Activated CD8-positive, alpha-beta T cell treated with anti-CD3 and anti-CD28 coated beads, Interleukin-2, amount 10 ng/mL, durations not matched to agents 7 days and 5 days (primary cell): ENCODE measurements at regions not wholly inside any gene's neighbourhood (a gene's known extent, or its start where the extent isn't known, plus 50 kb on each side); places are given as distances from the start of the nearest gene placed in this dataset.
"Not testable (repeated sequence)": the region's sequence is repeated elsewhere in the genome, so short reads cannot be mapped to it uniquely, and the experiment has no call there.

Experiments used
- ATAC-seq: fragments of 150-1000 bp; cut with Tn5 transposase; one replicate; pipeline ENCODE4 v1.10.0; 2021; ENCODE audit warnings: moderate library complexity
- CTCF ChIA-PET: fragments of 350-600 bp; sonication (Branson Sonifier 250); formaldehyde crosslinking; loops from one replicate; lab custom pipeline; 2021; ENCODE audit warnings: antibody characterized with exemption; lab: Charles Lee
- POLR2A ChIA-PET: fragments of 350-600 bp; sonication (Branson Sonifier 250); formaldehyde crosslinking; loops from one replicate; lab custom pipeline; 2021; ENCODE audit warnings: antibody characterized with exemption; lab: Charles Lee
- DNase-seq: peaks from one replicate; pipeline ENCODE4 v3.0.0-alpha.2; 2020
- H3K27ac Mint-ChIP-seq: one replicate; pipeline ENCODE4 v1.8.0; 2021; ENCODE audit warnings: mild to moderate bottlenecking, mixed read lengths
- H3K27me3 Mint-ChIP-seq: one replicate; pipeline ENCODE4 v1.8.0; 2021; ENCODE audit warnings: low read depth, mixed read lengths
- H3K36me3 Mint-ChIP-seq: one replicate; pipeline ENCODE4 v1.8.0; 2021; ENCODE audit warnings: low read depth, mixed read lengths
- H3K4me1 Mint-ChIP-seq: one replicate; pipeline ENCODE4 v1.8.0; 2021; ENCODE audit warnings: low read depth, mixed read lengths
- H3K4me3 Mint-ChIP-seq: one replicate; pipeline ENCODE4 v1.8.0; 2021; ENCODE audit warnings: mild to moderate bottlenecking, mixed read lengths
- H3K9me3 Mint-ChIP-seq: one replicate; pipeline ENCODE4 v1.8.0; 2022; ENCODE audit warnings: mixed read lengths; ENCODE audit not compliant: insufficient read depth

GRCh38 chr2:215644233-215644897, 208.5 kb upstream of the FN1 start:
- H3K27me3 Mint-ChIP-seq: no peaks in the 10 kb centered on the region
- H3K4me1 Mint-ChIP-seq: no peaks in the 10 kb centered on the region
- no peak for DNase-seq
- ChIA-PET POLR2A (no interaction called here), CTCF (no interaction called here)
- H3K36me3 Mint-ChIP-seq: no peaks in the 10 kb centered on the region
- H3K9me3 Mint-ChIP-seq: no peaks in the 10 kb centered on the region
- no peak overlapping the region for H3K27ac Mint-ChIP-seq
- no peak for ATAC-seq
- no peak overlapping the region for H3K4me3 Mint-ChIP-seq

- ATAC-seq: no peak
- ChIA-PET CTCF (no interaction called here), POLR2A (no interaction called here)
- H3K27me3 Mint-ChIP-seq: no peaks in the 10 kb centered on the region
- no peaks in the 10 kb centered on the region for H3K9me3 Mint-ChIP-seq
- no peaks in the 10 kb centered on the region for H3K36me3 Mint-ChIP-seq
- no peaks in the 10 kb centered on the region for H3K4me1 Mint-ChIP-seq
- no peak for DNase-seq
- no peak overlapping the region for H3K27ac Mint-ChIP-seq
- no peak overlapping the region for H3K4me3 Mint-ChIP-seq
These were observed 202.8 kb upstream of the FN1 start for GRCh38 chr2:215638687-215639086.

GRCh38 chr2:215637651-215638050, 201.8 kb upstream of the FN1 start:
- ChIA-PET CTCF (no interaction called here), POLR2A (no interaction called here)
- no peaks in the 10 kb centered on the region for H3K4me1 Mint-ChIP-seq
- H3K9me3 Mint-ChIP-seq: peaks cover 3% of the 10 kb centered on the region
- no peak overlapping the region for H3K4me3 Mint-ChIP-seq
- H3K36me3 Mint-ChIP-seq: no peaks in the 10 kb centered on the region
- ATAC-seq: no peak
- H3K27me3 Mint-ChIP-seq: no peaks in the 10 kb centered on the region
- H3K27ac Mint-ChIP-seq: no peak overlapping the region
- DNase-seq: no peak

- Mint-ChIP-seq H3K36me3 (no peaks in the 10 kb centered on the region), H3K4me3 (no peak overlapping the region), H3K27me3 (peaks cover 4% of the 10 kb centered on the region), H3K27ac (no peak overlapping the region), H3K4me1 (no peaks in the 10 kb centered on the region), H3K9me3 (peaks cover 7% of the 10 kb centered on the region)
- POLR2A ChIA-PET: no interaction called here
- DNase-seq (no peak), ATAC-seq (no peak)
- CTCF ChIA-PET: no interaction called here
These were observed 200.9 kb upstream of the FN1 start for GRCh38 chr2:215636816-215637215.

- DNase-seq (no peak), ATAC-seq (no peak)
- no peaks in the 10 kb centered on the region for H3K4me1 Mint-ChIP-seq
- H3K27ac Mint-ChIP-seq: no peak overlapping the region
- no peaks in the 10 kb centered on the region for H3K36me3 Mint-ChIP-seq
- H3K27me3 Mint-ChIP-seq: peaks cover 4% of the 10 kb centered on the region
- no peak overlapping the region for H3K4me3 Mint-ChIP-seq
- POLR2A ChIA-PET: no interaction called here
- CTCF ChIA-PET: no interaction called here
- H3K9me3 Mint-ChIP-seq: peaks cover 7% of the 10 kb centered on the region
These were observed 199.9 kb upstream of the FN1 start for GRCh38 chr2:215635788-215636139.

GRCh38 chr2:215635071-215635787, 199.4 kb upstream of the FN1 start:
- Mint-ChIP-seq H3K36me3 (no peaks in the 10 kb centered on the region), H3K4me1 (no peaks in the 10 kb centered on the region), H3K27me3 (peaks cover 6% of the 10 kb centered on the region), H3K9me3 (peaks cover 7% of the 10 kb centered on the region), H3K27ac (no peak overlapping the region), H3K4me3 (no peak overlapping the region)
- DNase-seq (no peak), ATAC-seq (no peak)
- ChIA-PET CTCF (no interaction called here), POLR2A (no interaction called here)

- CTCF ChIA-PET: no interaction called here
- peaks cover 6% of the 10 kb centered on the region for H3K27me3 Mint-ChIP-seq
- DNase-seq: no peak
- H3K36me3 Mint-ChIP-seq: no peaks in the 10 kb centered on the region
- no peak for ATAC-seq
- POLR2A ChIA-PET: no interaction called here
- H3K9me3 Mint-ChIP-seq: peaks cover 7% of the 10 kb centered on the region
- no peak overlapping the region for H3K4me3 Mint-ChIP-seq
- no peaks in the 10 kb centered on the region for H3K4me1 Mint-ChIP-seq
- H3K27ac Mint-ChIP-seq: no peak overlapping the region
These were observed 197.5 kb upstream of the FN1 start for GRCh38 chr2:215633360-215633759.

- CTCF ChIA-PET: no interaction called here
- DNase-seq (no peak), ATAC-seq (no peak)
- Mint-ChIP-seq H3K36me3 (no peaks in the 10 kb centered on the region), H3K4me1 (no peaks in the 10 kb centered on the region), H3K4me3 (no peak overlapping the region), H3K9me3 (peaks cover 7% of the 10 kb centered on the region), H3K27me3 (peaks cover 7% of the 10 kb centered on the region), H3K27ac (no peak overlapping the region)
- POLR2A ChIA-PET: no interaction called here
These were observed 195.8 kb upstream of the FN1 start for GRCh38 chr2:215631696-215632095.

- DNase-seq, H3K4me3 Mint-ChIP-seq, ATAC-seq, H3K36me3 Mint-ChIP-seq, H3K9me3 Mint-ChIP-seq, H3K27me3 Mint-ChIP-seq, H3K4me1 Mint-ChIP-seq, CTCF ChIA-PET, H3K27ac Mint-ChIP-seq, POLR2A ChIA-PET: not testable (repeated sequence)
These were observed 194.9 kb upstream of the FN1 start for GRCh38 chr2:215630796-215631195.

GRCh38 chr2:215627771-215628170, 191.9 kb upstream of the FN1 start:
- Mint-ChIP-seq H3K27ac (no peak overlapping the region), H3K9me3 (peaks cover 3% of the 10 kb centered on the region), H3K36me3 (no peaks in the 10 kb centered on the region), H3K27me3 (peaks cover 9% of the 10 kb centered on the region), H3K4me3 (no peak overlapping the region), H3K4me1 (no peaks in the 10 kb centered on the region)
- ATAC-seq (no peak), DNase-seq (no peak)
- ChIA-PET POLR2A (no interaction called here), CTCF (no interaction called here)

GRCh38 chr2:215626812-215627281, 191.0 kb upstream of the FN1 start:
- H3K4me3 Mint-ChIP-seq: no peak overlapping the region
- DNase-seq (no peak), ATAC-seq (no peak)
- peaks cover 5% of the 10 kb centered on the region for H3K27me3 Mint-ChIP-seq
- H3K36me3 Mint-ChIP-seq: no peaks in the 10 kb centered on the region
- H3K27ac Mint-ChIP-seq: no peak overlapping the region
- no peaks in the 10 kb centered on the region for H3K9me3 Mint-ChIP-seq
- ChIA-PET POLR2A (no interaction called here), CTCF (no interaction called here)
- no peaks in the 10 kb centered on the region for H3K4me1 Mint-ChIP-seq

GRCh38 chr2:215626063-215626462, 190.2 kb upstream of the FN1 start:
- H3K27me3 Mint-ChIP-seq: peaks cover 5% of the 10 kb centered on the region
- H3K9me3 Mint-ChIP-seq: no peaks in the 10 kb centered on the region
- DNase-seq: no peak
- POLR2A ChIA-PET: no interaction called here
- H3K27ac Mint-ChIP-seq: no peak overlapping the region
- H3K36me3 Mint-ChIP-seq: no peaks in the 10 kb centered on the region
- no peaks in the 10 kb centered on the region for H3K4me1 Mint-ChIP-seq
- no peak for ATAC-seq
- no peak overlapping the region for H3K4me3 Mint-ChIP-seq
- CTCF ChIA-PET: no interaction called here
